ENCODE measurements at regions not wholly inside any gene's neighbourhood (a gene's known extent, or its start where the extent isn't known, plus 50 kb on each side); places are given as distances from the start of the nearest gene placed in this dataset.

DNA sequence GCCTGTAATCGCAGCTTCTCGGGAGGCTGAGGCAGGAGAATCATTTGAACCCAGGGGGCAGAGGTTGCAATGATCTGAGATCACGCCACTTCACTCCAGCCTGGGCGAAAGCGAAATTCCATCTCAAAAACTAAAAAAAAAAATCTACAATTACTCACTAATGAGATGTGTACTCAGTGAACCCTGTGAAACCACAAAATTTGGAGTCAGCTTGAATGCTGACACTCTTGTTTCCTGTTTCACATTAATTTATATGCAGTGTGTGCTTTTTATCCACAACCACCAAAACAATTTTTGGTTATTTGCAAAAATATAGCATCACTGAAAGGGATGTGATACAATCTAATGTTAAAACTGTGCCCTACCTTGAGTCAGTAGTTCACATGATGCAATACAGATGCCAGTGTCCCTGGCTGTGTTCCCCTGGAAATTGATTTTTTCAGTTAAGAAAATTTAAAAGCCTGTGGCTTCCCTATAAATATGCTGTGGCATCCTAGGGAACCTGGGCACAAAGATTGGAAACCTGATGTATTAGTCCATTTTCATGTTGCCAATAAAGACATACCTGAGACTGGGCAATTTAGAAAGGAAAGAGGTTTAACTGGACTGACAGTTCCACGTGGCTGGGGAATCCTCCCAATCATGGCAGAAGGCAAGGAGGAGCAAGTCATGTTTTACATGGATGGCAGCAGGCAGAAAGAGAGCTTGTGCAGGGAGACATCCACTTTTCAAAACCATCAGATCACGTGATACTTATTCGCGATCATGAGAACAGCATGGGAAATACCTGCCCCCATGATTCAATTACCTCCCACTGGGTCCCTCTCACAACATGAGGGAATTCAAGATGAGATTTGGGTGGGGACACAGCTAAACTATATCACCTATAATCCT is 337.5 kb upstream of the NT5C1B start:
- TF ChIP-seq, protein P1, sequence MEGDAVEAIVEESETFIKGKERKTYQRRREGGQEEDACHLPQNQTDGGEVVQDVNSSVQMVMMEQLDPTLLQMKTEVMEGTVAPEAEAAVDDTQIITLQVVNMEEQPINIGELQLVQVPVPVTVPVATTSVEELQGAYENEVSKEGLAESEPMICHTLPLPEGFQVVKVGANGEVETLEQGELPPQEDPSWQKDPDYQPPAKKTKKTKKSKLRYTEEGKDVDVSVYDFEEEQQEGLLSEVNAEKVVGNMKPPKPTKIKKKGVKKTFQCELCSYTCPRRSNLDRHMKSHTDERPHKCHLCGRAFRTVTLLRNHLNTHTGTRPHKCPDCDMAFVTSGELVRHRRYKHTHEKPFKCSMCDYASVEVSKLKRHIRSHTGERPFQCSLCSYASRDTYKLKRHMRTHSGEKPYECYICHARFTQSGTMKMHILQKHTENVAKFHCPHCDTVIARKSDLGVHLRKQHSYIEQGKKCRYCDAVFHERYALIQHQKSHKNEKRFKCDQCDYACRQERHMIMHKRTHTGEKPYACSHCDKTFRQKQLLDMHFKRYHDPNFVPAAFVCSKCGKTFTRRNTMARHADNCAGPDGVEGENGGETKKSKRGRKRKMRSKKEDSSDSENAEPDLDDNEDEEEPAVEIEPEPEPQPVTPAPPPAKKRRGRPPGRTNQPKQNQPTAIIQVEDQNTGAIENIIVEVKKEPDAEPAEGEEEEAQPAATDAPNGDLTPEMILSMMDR (IDR thresholded peaks at IDR 0.05): no peak
- TF ChIP-seq POLR2A (IDR thresholded peaks at IDR 0.05): no peak
- no peak for TF ChIP-seq EP300 (IDR thresholded peaks at IDR 0.05)

All from ovary (tissue), 3 donors.